Sigmoid colon (tissue), 6 donors: ENCODE measurements at regions not wholly inside any gene's neighbourhood (a gene's known extent, or its start where the extent isn't known, plus 50 kb on each side); places are given as distances from the start of the nearest gene placed in this dataset.

Experiments used
- DNase-seq: peaks from one replicate; pipeline ENCODE4 v3.0.0-alpha.2; 2019
- H3K27ac ChIP-seq, 4 donors: fragments of 200-600 bp; sonication (generic); one replicate each; pipeline ENCODE4 v1.5.1; 2016 to 2019; ENCODE audit warnings: mild to moderate bottlenecking in 1 of 4
- H3K27me3 ChIP-seq, 3 donors: fragments of 200-600 bp; sonication (generic); one replicate each; pipeline ENCODE4 v1.5.1; 2019; ENCODE audit warnings: mild to moderate bottlenecking in 1 of 3
- H3K36me3 ChIP-seq, 4 donors: fragments of 200-600 bp; sonication (generic); one replicate each; pipeline ENCODE4 v1.5.1; 2016 to 2019
- H3K4me1 ChIP-seq, 4 donors: fragments of 200-600 bp; sonication (generic); one replicate each; pipeline ENCODE4 v1.5.1; 2017 to 2019
- H3K4me3 ChIP-seq, 4 donors: fragments of 200-600 bp; sonication (generic); one replicate each; pipeline ENCODE4 v1.5.1; 2017 to 2019; ENCODE audit warnings: mild to moderate bottlenecking in 2 of 4, moderate library complexity in 1 of 4
- H3K9me3 ChIP-seq, 4 donors: fragments of 200-600 bp in 3 of 4; sonication (generic) in 3 of 4; one replicate each; pipeline versions ENCODE4 v1.5.1 to v1.6.1; 2013 to 2019
- EP300 ChIP-seq, 4 donors: sonication (generic); formaldehyde crosslinking; IDR thresholded peaks; one replicate each; pipeline ENCODE4 v1.6.1; 2017; ENCODE audit warnings: antibody characterized with exemption in 4 of 4
- POLR2A ChIP-seq, 2 donors: fragments of 450-650 bp; IDR thresholded peaks; one replicate each; pipeline ENCODE4 v1.6.1; 2016; ENCODE audit warnings: antibody characterized with exemption in 2 of 2, mild to moderate bottlenecking in 2 of 2, moderate library complexity in 2 of 2
- POLR2AphosphoS5 ChIP-seq, 4 donors: sonication (generic); formaldehyde crosslinking; IDR thresholded peaks; one replicate each; pipeline ENCODE4 v1.6.1; 2017; ENCODE audit warnings: antibody characterized with exemption in 4 of 4
- WGBS, 2 donors: extraction: QIAGEN DNeasy Blood & Tissue Kit; methylation state at CpG; one replicate each; pipeline ENCODE4 v1.1.7; 2013; 5-methylcytosine and 5-hydroxymethylcytosine counted together
- intact Hi-C: fragments of 100-400 bp; cut with DNase I; formaldehyde crosslinking; loops from one replicate; pipeline ENCODE4 v1.15.1; 2023
- TF ChIP-seq, protein P1 (sequence below), 4 experiments: fragments of 450-650 bp in 3 of 4; fragments of 200-600 bp in 1 of 4; IDR thresholded peaks; one replicate each; pipeline ENCODE4 v1.5.1; 2016 to 2019; ENCODE audit warnings: antibody characterized with exemption in 4 of 4, mild to moderate bottlenecking in 3 of 4, moderate library complexity in 2 of 4
- donor health status: healthy with polysubstance abuse.
- donor health status: healthy.

DNA sequence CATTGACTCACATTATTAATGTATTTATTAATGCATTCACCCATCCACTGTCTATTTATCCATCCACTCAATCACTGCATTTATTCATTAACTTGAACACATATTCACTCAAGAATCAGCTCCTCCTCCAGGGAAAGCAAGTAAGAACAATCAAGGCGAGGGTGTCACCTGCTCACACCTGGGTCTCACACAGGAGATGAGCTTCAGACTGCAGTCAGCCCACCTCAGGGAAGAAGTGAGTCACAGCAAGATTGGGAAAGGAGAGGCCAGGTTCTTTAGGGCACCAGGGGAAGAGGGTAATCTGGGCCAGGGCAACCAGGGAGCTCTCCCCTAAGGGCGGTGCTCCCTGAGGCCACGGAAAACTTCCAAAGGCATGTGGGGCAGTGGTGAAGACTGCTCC is 367.3 kb downstream of the BCL11B start:
- intact Hi-C loops = no loop called here
- no peaks in the 10 kb centered on the region for H3K9me3 ChIP-seq
- H3K27me3 ChIP-seq = no peaks in the 10 kb centered on the region
- H3K27ac ChIP-seq = no peak overlapping the region
- H3K4me1 ChIP-seq = peaks cover 0 to 10% (median 4%) of the 10 kb centered on the region in 4 donors
- H3K36me3 ChIP-seq = no peaks in the 10 kb centered on the region
- no peak overlapping the region for H3K4me3 ChIP-seq
- no peak for DNase-seq
- WGBS, 2 donors = 90 to 91% methylated on average over 3 of the region's 3 CpGs
- TF ChIP-seq, protein P1, sequence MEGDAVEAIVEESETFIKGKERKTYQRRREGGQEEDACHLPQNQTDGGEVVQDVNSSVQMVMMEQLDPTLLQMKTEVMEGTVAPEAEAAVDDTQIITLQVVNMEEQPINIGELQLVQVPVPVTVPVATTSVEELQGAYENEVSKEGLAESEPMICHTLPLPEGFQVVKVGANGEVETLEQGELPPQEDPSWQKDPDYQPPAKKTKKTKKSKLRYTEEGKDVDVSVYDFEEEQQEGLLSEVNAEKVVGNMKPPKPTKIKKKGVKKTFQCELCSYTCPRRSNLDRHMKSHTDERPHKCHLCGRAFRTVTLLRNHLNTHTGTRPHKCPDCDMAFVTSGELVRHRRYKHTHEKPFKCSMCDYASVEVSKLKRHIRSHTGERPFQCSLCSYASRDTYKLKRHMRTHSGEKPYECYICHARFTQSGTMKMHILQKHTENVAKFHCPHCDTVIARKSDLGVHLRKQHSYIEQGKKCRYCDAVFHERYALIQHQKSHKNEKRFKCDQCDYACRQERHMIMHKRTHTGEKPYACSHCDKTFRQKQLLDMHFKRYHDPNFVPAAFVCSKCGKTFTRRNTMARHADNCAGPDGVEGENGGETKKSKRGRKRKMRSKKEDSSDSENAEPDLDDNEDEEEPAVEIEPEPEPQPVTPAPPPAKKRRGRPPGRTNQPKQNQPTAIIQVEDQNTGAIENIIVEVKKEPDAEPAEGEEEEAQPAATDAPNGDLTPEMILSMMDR (IDR thresholded peaks at IDR 0.05) = no peak
- TF ChIP-seq EP300 (IDR thresholded peaks at IDR 0.05) = no peak
- TF ChIP-seq POLR2AphosphoS5 (IDR thresholded peaks at IDR 0.05) = no peak
- TF ChIP-seq POLR2A (IDR thresholded peaks at IDR 0.05) = no peak

GRCh38 chr14:98906123-98906995 is 365.6 kb downstream of the BCL11B start:
- Histone ChIP-seq H3K27me3 (no peaks in the 10 kb centered on the region), H3K9me3 (no peaks in the 10 kb centered on the region), H3K36me3 (no peaks in the 10 kb centered on the region), H3K4me3 (no peak overlapping the region), H3K27ac (no peak overlapping the region), H3K4me1 (peaks cover 0 to 10% (median 4%) of the 10 kb centered on the region in 4 donors)
- intact Hi-C loops = no loop called here
- 10 to 35% methylated on average over 17 of the region's 17 CpGs for WGBS, 2 donors
- no peak for TF ChIP-seq POLR2AphosphoS5 (IDR thresholded peaks at IDR 0.05)
- TF ChIP-seq EP300 (IDR thresholded peaks at IDR 0.05) = no peak
- DNase-seq = no peak

DNA sequence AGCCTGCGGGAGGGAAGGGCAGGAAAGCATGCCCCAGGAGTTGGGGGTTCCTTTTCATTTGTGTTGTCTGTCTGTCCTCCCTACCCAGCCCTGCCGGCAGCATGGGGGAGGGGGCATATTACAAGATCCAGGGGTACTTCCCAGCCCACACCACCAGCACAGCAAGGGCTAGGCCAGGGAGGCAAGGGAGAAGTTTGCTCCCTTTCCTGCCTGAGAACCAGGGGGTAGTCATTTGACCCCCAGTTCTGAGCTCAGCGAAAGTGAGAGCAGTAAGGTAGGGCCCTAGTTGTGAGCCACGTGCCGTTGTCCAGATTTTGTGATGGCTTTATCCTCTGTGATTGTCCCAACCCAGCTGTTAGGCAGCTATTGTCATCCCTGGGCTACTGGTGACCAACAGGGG is 364.7 kb downstream of the BCL11B start:
- Histone ChIP-seq H3K36me3 (no peaks in the 10 kb centered on the region), H3K4me3 (no peak overlapping the region), H3K27ac (no peak overlapping the region), H3K9me3 (no peaks in the 10 kb centered on the region), H3K27me3 (no peaks in the 10 kb centered on the region), H3K4me1 (peaks cover 0 to 10% (median 4%) of the 10 kb centered on the region in 4 donors)
- 78 to 80% methylated on average over 5 of the region's 5 CpGs for WGBS, 2 donors
- DNase-seq = no peak
- TF ChIP-seq POLR2AphosphoS5 (IDR thresholded peaks at IDR 0.05) (no peak), POLR2A (IDR thresholded peaks at IDR 0.05) (no peak), EP300 (IDR thresholded peaks at IDR 0.05) (no peak)
- TF ChIP-seq, protein P1 (IDR thresholded peaks at IDR 0.05) = no peak
- intact Hi-C loops = no loop called here

DNA sequence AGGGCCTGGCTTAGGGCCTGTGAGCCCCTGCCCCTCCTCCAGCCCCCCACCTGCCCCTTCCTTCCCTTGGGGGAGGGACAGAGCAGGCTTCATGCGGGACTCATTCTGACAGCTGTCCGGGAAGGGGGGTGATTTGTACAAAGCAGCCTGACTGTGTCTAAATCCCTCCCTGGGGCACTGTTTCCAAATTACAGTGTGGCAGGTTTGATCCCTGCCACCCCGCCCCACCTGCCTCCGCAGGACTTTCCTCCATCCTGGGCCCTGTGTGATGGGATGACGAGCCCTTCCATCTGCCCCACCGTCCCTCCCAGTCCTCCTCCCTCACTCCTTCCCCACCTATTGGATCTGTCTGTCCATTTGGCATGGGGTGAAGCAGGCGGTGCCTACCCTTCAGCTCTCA is 363.9 kb downstream of the BCL11B start:
- Histone ChIP-seq H3K27ac (no peak overlapping the region), H3K27me3 (no peaks in the 10 kb centered on the region), H3K4me3 (no peak overlapping the region), H3K9me3 (no peaks in the 10 kb centered on the region), H3K36me3 (no peaks in the 10 kb centered on the region), H3K4me1 (peaks cover 0 to 10% (median 4%) of the 10 kb centered on the region in 4 donors)
- WGBS, 2 donors = 85 to 92% methylated on average over 7 of the region's 7 CpGs
- intact Hi-C loops = no loop called here
- DNase-seq = no peak
- no peak for TF ChIP-seq EP300 (IDR thresholded peaks at IDR 0.05)
- TF ChIP-seq POLR2AphosphoS5 (IDR thresholded peaks at IDR 0.05) = no peak
- TF ChIP-seq, protein P1 (IDR thresholded peaks at IDR 0.05) = no peak
- no peak for TF ChIP-seq POLR2A (IDR thresholded peaks at IDR 0.05)

GRCh38 chr14:98909251-98909944 is 362.6 kb downstream of the BCL11B start:
- peaks cover 0 to 10% (median 4%) of the 10 kb centered on the region in 4 donors for H3K4me1 ChIP-seq
- no peak for DNase-seq
- no peak overlapping the region for H3K4me3 ChIP-seq
- TF ChIP-seq POLR2AphosphoS5 (IDR thresholded peaks at IDR 0.05) (no peak), POLR2A (IDR thresholded peaks at IDR 0.05) (no peak), EP300 (IDR thresholded peaks at IDR 0.05) (no peak)
- TF ChIP-seq, protein P1 (IDR thresholded peaks at IDR 0.05) = no peak
- 59 to 70% methylated on average over 11 of the region's 11 CpGs for WGBS, 2 donors
- H3K27ac ChIP-seq = no peak overlapping the region
- no peaks in the 10 kb centered on the region for H3K9me3 ChIP-seq
- no peaks in the 10 kb centered on the region for H3K27me3 ChIP-seq
- intact Hi-C loops = no loop called here
- H3K36me3 ChIP-seq = no peaks in the 10 kb centered on the region
